ENCODE measurements at regions not wholly inside any gene's neighbourhood (a gene's known extent, or its start where the extent isn't known, plus 50 kb on each side); places are given as distances from the start of the nearest gene placed in this dataset.

- peak; percentile 53 for DNase-seq
These were observed 55.8 kb upstream of the OR6J1 start for GRCh38 chr14:22699801-22700564.

DNA sequence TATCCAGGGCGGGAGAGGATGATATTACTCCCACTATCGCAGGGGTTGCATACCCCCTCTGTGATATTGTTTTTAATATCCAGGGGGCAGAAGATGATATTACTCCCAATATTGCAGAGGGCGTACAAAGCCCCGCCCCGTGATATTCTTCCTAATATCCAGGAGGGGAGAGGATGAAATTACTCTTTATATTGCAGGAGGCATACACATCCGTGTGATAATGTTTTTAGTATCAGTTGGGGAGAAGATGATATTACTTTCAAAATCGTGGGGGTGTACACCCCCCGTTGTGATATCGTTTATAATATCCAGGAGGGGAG is 52.9 kb upstream of the OXA1L start:
- DNase-seq, result no peak

GRCh38 chr14:22715186-22715812 is 51.2 kb upstream of the OXA1L start:
- DNase-seq, result no peak

DNA sequence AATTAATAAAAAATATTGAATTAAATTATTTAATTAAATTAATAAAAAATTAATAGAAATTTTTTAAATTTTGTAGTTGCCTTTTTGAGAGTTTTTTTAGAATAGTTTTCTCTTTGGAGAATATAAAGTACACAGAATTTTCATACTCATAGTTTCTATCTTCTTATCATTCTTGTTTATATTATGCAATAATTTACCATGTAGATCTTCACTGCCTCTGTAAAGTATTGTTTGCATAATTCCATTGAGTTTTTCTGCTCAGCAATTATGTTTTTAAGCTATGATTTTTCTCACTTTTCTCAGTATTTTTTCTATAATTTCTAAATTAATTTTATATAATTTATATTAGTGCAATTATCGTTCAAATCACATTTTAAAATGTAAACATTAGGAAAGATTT is 50.6 kb upstream of the OXA1L start:
- DNase-seq, result no peak

Data from OCI-M1 (cell line).